ENCODE measurements at regions not wholly inside any gene's neighbourhood (a gene's known extent, or its start where the extent isn't known, plus 50 kb on each side); places are given as distances from the start of the nearest gene placed in this dataset.

GRCh38 chr3:72401005-72401545, 447.2 kb downstream of the SHQ1 start:
- TF ChIP-seq CTCF (IDR thresholded peaks at IDR 0.05; ENCODE audit: low read length) (no peak), EZH2 (optimal IDR thresholded peaks at IDR 0.05; ENCODE audit: low read depth, low read length) (no peak), EZH2phosphoT487 (IDR thresholded peaks at IDR 0.05; ENCODE audit: low read length) (no peak)
